ENCODE measurements at regions not wholly inside any gene's neighbourhood (a gene's known extent, or its start where the extent isn't known, plus 50 kb on each side); places are given as distances from the start of the nearest gene placed in this dataset.
"Not testable (repeated sequence)": the region's sequence is repeated elsewhere in the genome, so short reads cannot be mapped to it uniquely, and the experiment has no call there.

DNA sequence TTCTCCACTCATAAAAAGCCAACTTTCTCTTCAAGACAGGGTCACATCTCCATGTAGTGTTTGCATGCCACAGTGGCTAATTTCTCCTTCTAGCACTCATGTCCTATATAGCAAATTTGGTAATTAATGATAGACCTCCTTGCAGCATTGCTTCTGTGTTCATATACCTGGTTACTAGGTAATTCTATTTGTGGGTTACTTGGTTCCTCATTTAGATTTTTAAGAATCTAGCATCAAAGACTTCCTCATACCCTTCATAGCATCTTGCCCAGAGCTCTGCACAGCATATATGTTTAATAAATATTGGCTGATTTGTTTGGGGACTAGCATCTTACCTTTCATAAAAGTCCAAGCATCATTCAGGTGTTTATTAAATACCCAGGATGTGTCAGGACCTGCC, 152.1 kb downstream of the DUSP6 start:
- no peak overlapping the region for H3K4me3 ChIP-seq (replicated peaks; ENCODE audit: low read depth, low read length)
- no peak for DNase-seq (ENCODE audit: low read depth)
- TF ChIP-seq, protein P1, sequence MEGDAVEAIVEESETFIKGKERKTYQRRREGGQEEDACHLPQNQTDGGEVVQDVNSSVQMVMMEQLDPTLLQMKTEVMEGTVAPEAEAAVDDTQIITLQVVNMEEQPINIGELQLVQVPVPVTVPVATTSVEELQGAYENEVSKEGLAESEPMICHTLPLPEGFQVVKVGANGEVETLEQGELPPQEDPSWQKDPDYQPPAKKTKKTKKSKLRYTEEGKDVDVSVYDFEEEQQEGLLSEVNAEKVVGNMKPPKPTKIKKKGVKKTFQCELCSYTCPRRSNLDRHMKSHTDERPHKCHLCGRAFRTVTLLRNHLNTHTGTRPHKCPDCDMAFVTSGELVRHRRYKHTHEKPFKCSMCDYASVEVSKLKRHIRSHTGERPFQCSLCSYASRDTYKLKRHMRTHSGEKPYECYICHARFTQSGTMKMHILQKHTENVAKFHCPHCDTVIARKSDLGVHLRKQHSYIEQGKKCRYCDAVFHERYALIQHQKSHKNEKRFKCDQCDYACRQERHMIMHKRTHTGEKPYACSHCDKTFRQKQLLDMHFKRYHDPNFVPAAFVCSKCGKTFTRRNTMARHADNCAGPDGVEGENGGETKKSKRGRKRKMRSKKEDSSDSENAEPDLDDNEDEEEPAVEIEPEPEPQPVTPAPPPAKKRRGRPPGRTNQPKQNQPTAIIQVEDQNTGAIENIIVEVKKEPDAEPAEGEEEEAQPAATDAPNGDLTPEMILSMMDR (IDR thresholded peaks at IDR 0.05; ENCODE audit: low read length, missing control alignments) = no peak

DNA sequence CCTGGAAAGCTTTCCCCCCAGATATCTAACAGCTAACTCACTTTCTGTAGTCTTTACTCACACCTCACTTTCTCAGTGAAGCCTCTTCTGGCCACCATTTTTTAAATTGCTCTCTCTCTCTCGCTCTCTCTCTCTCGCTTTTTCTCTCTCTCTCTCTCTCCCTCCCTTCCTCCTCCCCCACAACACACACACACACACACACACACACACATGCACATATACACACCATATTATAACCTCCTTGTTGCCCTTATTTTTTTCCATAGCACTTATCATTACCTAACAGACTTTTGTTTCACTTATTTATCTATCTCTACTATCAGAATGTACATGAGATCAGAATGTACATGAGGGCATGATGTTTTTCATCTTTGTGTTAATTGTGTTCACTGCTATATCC, 156.8 kb downstream of the DUSP6 start:
- H3K4me3 ChIP-seq (replicated peaks; ENCODE audit: low read depth, low read length) = no peak overlapping the region
- DNase-seq (ENCODE audit: low read depth) = no peak
- TF ChIP-seq, protein P1 (IDR thresholded peaks at IDR 0.05; ENCODE audit: low read length, missing control alignments) = no peak

DNA sequence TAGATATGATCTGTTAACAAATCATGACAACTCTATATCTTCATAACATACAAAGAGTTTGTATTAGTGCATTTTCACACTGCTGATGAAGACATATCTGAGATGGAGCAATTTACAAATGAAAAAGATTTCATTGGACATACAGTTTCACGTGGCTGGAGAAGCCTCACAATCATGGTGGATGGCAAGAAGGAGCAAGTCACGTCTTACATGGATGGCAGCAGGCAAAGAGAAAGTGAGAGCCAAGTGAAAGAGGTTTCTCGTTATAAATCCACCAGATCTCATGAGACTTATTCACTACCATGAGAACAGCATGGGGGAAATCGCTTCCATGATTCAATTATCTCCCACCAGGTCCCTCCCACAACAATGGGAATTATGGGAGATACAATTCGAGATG, 157.6 kb downstream of the DUSP6 start:
- DNase-seq (ENCODE audit: low read depth) = no peak
- TF ChIP-seq, protein P1 (IDR thresholded peaks at IDR 0.05; ENCODE audit: low read length, missing control alignments) = no peak
- H3K4me3 ChIP-seq (replicated peaks; ENCODE audit: low read depth, low read length) = no peak overlapping the region

DNA sequence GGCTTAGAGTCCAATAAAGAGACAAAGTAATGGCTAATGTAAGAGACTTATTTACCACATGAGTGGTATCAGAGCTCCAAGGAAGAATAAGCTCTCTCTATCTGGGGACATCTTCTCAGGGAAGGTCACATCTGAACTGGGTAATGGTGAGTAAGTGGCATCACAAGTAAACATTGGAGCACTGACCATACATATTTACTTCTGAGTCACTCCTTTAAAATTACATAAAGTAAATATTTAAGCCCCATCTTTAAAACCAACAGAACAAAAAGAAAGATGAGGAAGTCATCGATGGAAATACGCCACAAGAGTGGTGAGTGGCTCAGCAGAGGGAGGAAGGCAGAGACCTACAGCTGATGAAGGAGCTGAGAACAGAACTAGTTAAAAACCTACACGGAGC, 159.9 kb downstream of the DUSP6 start:
- DNase-seq (ENCODE audit: low read depth) = no peak
- no peak overlapping the region for H3K4me3 ChIP-seq (replicated peaks; ENCODE audit: low read depth, low read length)
- TF ChIP-seq, protein P1 (IDR thresholded peaks at IDR 0.05; ENCODE audit: low read length, missing control alignments) = no peak

DNA sequence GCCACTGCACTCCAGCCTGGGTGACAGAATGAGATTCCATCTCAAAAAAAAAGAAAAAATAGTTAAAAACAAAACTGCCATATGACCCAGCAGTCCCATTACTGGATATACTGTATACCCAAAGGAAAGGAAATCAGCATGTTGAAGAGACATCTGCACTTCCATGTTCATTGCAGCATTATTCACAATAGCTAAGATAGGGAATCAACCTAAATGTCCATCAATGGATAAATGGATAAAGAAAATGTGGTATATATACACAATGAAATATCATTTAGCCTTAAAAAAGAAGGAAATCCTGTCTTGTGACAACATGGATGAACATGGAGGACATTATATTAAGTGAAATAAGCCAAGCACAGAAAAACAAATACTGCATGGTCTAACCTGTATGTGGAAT, 160.7 kb downstream of the DUSP6 start:
- DNase-seq (ENCODE audit: low read depth); H3K4me3 ChIP-seq (replicated peaks; ENCODE audit: low read depth, low read length): not testable (repeated sequence)

DNA sequence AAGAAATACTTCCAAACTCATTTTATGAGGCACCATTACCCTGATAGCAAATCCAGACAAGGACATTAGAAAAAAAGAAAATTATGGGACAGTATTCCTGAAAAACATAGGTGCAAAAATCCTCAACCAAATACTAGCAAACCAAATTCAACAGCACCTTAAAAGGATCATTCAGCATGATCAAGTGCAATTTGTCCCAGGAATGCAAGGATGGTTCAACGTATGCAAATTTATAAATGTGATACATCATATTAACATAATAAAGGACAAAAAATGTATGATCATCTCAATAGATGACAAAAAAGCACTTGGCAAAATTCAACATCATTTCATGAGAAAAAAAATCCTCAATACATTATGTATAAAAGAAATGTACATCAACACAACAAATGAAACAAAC, 162.9 kb downstream of the DUSP6 start:
- no peak for DNase-seq (ENCODE audit: low read depth)
- H3K4me3 ChIP-seq (replicated peaks; ENCODE audit: low read depth, low read length) = no peak overlapping the region
- TF ChIP-seq, protein P1 (IDR thresholded peaks at IDR 0.05; ENCODE audit: low read length, missing control alignments) = no peak

DNA sequence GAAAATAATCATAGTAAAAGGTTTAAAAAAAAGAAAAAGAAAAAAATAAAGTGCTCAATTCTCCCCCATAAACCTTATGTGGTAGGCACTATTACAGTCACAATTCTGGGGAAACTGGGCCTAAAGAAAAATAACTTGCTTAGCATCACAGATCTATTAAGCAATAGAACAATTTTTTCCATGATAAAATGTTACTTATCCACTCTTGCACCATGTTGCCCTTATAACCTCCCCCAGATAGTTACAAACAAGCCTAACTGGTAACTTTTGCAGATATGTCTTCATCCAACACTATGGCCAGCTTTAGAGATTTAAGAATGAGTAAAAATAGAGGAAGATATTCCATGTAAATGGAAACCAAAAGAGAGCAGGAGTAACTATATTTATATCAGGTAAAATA, 164.8 kb downstream of the DUSP6 start:
- no peak for DNase-seq (ENCODE audit: low read depth)
- TF ChIP-seq, protein P1 (IDR thresholded peaks at IDR 0.05; ENCODE audit: low read length, missing control alignments) = no peak
- H3K4me3 ChIP-seq (replicated peaks; ENCODE audit: low read depth, low read length) = no peak overlapping the region

DNA sequence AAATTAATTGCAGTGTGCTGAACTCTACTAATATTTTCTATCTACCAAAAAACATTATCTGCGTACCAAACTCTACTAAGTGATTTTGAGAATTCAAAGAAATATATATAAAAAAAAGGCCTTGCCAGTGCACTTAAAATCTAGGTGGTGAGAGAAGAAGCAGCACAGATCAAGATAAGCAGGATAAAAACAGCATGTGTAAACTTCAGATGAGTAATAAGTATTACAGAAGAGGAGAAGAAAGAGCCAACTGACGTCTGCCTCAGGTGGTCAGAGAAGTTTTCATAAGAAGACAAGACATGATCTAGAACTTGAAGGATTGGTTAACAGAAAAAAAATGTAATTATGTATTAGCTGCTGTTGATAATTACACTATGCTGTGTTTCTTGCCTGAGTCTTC, 166.4 kb downstream of the DUSP6 start:
- TF ChIP-seq, protein P1 (IDR thresholded peaks at IDR 0.05; ENCODE audit: low read length, missing control alignments) = no peak
- no peak overlapping the region for H3K4me3 ChIP-seq (replicated peaks; ENCODE audit: low read depth, low read length)
- DNase-seq (ENCODE audit: low read depth) = no peak
